Liver (tissue), 8 donors: ENCODE measurements at regions not wholly inside any gene's neighbourhood (a gene's known extent, or its start where the extent isn't known, plus 50 kb on each side); places are given as distances from the start of the nearest gene placed in this dataset.

Experiments used
- DNase-seq: peaks from one replicate; pipeline ENCODE4 v3.0.0-alpha.2; 2017; ENCODE audit warnings: low spot score
- H3K27ac ChIP-seq, 2 donors: one replicate each; pipeline ENCODE4 v1.7.0; 2013; ENCODE audit warnings: inconsistent platforms in 2 of 2, low read length in 2 of 2, control low read depth in 1 of 2, low read depth in 1 of 2, mild to moderate bottlenecking in 1 of 2
- H3K27me3 ChIP-seq, 4 donors: one replicate each; pipeline versions ENCODE4 v1.6.1 to v1.7.0; 2013; ENCODE audit warnings: low read length in 3 of 4, inconsistent platforms in 1 of 4, mild to moderate bottlenecking in 1 of 4, moderate library complexity in 1 of 4; ENCODE audit not compliant: control insufficient read depth in 4 of 4, insufficient read depth in 4 of 4
- H3K36me3 ChIP-seq, 4 donors: one replicate each; pipeline versions ENCODE4 v1.6.1 to v1.7.0; 2013; ENCODE audit warnings: low read length in 3 of 4, mild to moderate bottlenecking in 3 of 4, low read depth in 1 of 4, moderate library complexity in 1 of 4; ENCODE audit not compliant: control insufficient read depth in 4 of 4, insufficient read depth in 3 of 4
- H3K4me1 ChIP-seq, 4 donors: one replicate each; pipeline versions ENCODE4 v1.6.1 to v1.7.0; 2013; ENCODE audit warnings: low read length in 3 of 4, mild to moderate bottlenecking in 3 of 4, moderate library complexity in 1 of 4; ENCODE audit not compliant: control insufficient read depth in 4 of 4, insufficient read depth in 4 of 4
- H3K4me3 ChIP-seq, 3 donors: one replicate each; pipeline versions ENCODE4 v1.6.1 to v1.7.0; 2013; ENCODE audit warnings: low read length in 3 of 3, control low read depth in 1 of 3, low read depth in 1 of 3, mild to moderate bottlenecking in 1 of 3
- H3K9ac ChIP-seq, 2 donors: one replicate each; pipeline ENCODE4 v1.7.0; 2013; ENCODE audit warnings: low read length in 2 of 2, mild to moderate bottlenecking in 2 of 2, moderate library complexity in 2 of 2, control low read depth in 1 of 2, low read depth in 1 of 2
- H3K9me3 ChIP-seq, 4 donors: one replicate each; pipeline versions ENCODE4 v1.6.1 to v1.7.0; 2013; ENCODE audit warnings: low read length in 3 of 4; ENCODE audit not compliant: control insufficient read depth in 4 of 4
- CTCF ChIP-seq: fragments of 150-350 bp; IDR thresholded peaks from 2 replicates; pipeline ENCODE4 v1.5.1; 2017; ENCODE audit warnings: improper control_type of control experiment, low read depth, low read length; ENCODE audit not compliant: missing input control
- EGR1 ChIP-seq, 2 donors: IDR thresholded peaks; 2 replicates each; pipeline ENCODE4 v1.6.1; 2016 to 2018; ENCODE audit warnings: antibody characterized with exemption in 2 of 2, low read depth in 2 of 2
- FOXA1 ChIP-seq: IDR thresholded peaks from 2 replicates; pipeline ENCODE4 v1.6.1; 2016; ENCODE audit warnings: antibody characterized with exemption
- FOXA2 ChIP-seq: IDR thresholded peaks from 2 replicates; pipeline ENCODE4 v1.6.1; 2016; ENCODE audit warnings: antibody characterized with exemption
- GABPA ChIP-seq, 2 donors: IDR thresholded peaks in 1 of 2; conservative IDR thresholded peaks in 1 of 2; 2 replicates each; pipeline ENCODE4 v1.6.1; 2016; ENCODE audit warnings: antibody characterized with exemption in 2 of 2, mild to moderate bottlenecking in 1 of 2, moderate library complexity in 1 of 2
- HNF4A ChIP-seq, 2 donors: conservative IDR thresholded peaks; 2 replicates each; pipeline ENCODE4 v1.6.1; 2016; ENCODE audit warnings: antibody characterized with exemption in 2 of 2, mild to moderate bottlenecking in 2 of 2
- HNF4G ChIP-seq: IDR thresholded peaks from 2 replicates; pipeline ENCODE4 v1.6.1; 2016; ENCODE audit warnings: antibody characterized with exemption
- JUND ChIP-seq, 2 donors: IDR thresholded peaks; 2 replicates each; pipeline ENCODE4 v1.6.1; 2016; ENCODE audit warnings: antibody characterized with exemption in 2 of 2
- MAX ChIP-seq: IDR thresholded peaks from 2 replicates; pipeline ENCODE4 v1.6.1; 2016; ENCODE audit warnings: antibody characterized with exemption
- NR2F2 ChIP-seq: IDR thresholded peaks from 2 replicates; pipeline ENCODE4 v1.6.1; 2016; ENCODE audit warnings: antibody characterized with exemption
- RAD21 ChIP-seq, 2 donors: IDR thresholded peaks; 2 replicates each; pipeline ENCODE4 v1.6.1; 2016; ENCODE audit warnings: antibody characterized with exemption in 2 of 2, mild to moderate bottlenecking in 2 of 2
- RXRA ChIP-seq, 2 donors: IDR thresholded peaks; 2 replicates each; pipeline ENCODE4 v1.6.1; 2017 to 2018; ENCODE audit warnings: antibody characterized with exemption in 2 of 2, mild to moderate bottlenecking in 1 of 2
- SP1 ChIP-seq: IDR thresholded peaks from 2 replicates; pipeline ENCODE4 v1.6.1; 2018; ENCODE audit warnings: antibody characterized with exemption, mild to moderate bottlenecking
- TAF1 ChIP-seq: conservative IDR thresholded peaks from 2 replicates; pipeline ENCODE4 v1.6.1; 2016; ENCODE audit warnings: antibody characterized with exemption, mild to moderate bottlenecking
- ZBTB33 ChIP-seq: IDR thresholded peaks from 2 replicates; pipeline ENCODE4 v1.6.1; 2016; ENCODE audit warnings: antibody characterized with exemption
- WGBS: extraction: QIAGEN DNeasy Blood & Tissue Kit; methylation state at CpG from one replicate; pipeline ENCODE4 v1.1.7; 2013; 5-methylcytosine and 5-hydroxymethylcytosine counted together
- TF ChIP-seq, protein P1 (sequence below): IDR thresholded peaks from 2 replicates; pipeline ENCODE4 v1.6.1; 2016; ENCODE audit warnings: antibody characterized with exemption
- TF ChIP-seq, protein P2 (sequence below): IDR thresholded peaks from 2 replicates; pipeline ENCODE4 v1.6.1; 2016; ENCODE audit warnings: antibody characterized with exemption, mild to moderate bottlenecking
- donor health status: healthy.
- donor health status: healthy.
- donor health status: healthy.
- donor health status: healthy.
- donor health status: healthy.

DNA sequence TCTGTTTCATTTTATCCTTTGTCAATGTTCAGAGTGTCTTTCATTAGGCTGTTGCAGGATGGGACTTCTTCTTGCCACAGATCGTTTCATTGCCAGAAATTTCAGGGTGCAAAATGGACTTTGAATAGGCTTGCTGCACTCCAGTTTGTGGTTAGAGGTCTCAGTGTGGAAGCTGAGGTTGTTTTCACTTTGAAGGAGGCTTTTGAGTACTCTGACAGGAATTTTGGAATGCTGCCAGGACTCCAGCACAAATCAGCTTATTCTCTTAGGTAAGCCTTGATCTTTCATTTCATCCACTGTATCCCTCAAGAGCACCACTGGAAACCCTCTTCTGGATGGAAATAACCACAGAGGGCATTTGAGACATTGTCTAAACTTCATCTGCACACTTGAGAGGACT, 715.1 kb upstream of the TSPY4 start (continued):
- TF ChIP-seq ZBTB33 (no peak), JUND (IDR thresholded peaks at IDR 0.05) (no peak), GABPA (IDR thresholded peaks at IDR 0.05 in 1 of 2, conservative IDR thresholded peaks at IDR 0.05 in 1 of 2) (no peak), HNF4G (no peak)

GRCh38 chrY:8622856-8623255, 714.4 kb upstream of the TSPY4 start:
- no peak overlapping the region for H3K9ac ChIP-seq
- no peaks in the 10 kb centered on the region for H3K36me3 ChIP-seq
- H3K9me3 ChIP-seq, result no peaks in the 10 kb centered on the region
- H3K27me3 ChIP-seq, result no peaks in the 10 kb centered on the region
- no peak overlapping the region for H3K27ac ChIP-seq
- WGBS, result 78% methylated on average over 7 of the region's 7 CpGs
- no peaks in the 10 kb centered on the region for H3K4me1 ChIP-seq
- TF ChIP-seq SP1 (no peak), ZBTB33 (no peak), RXRA (IDR thresholded peaks at IDR 0.05) (no peak), JUND (IDR thresholded peaks at IDR 0.05) (no peak), MAX (no peak), HNF4A (conservative IDR thresholded peaks at IDR 0.05) (no peak), TAF1 (no peak), EGR1 (IDR thresholded peaks at IDR 0.05; ENCODE audit: low read depth in 2 of 2) (no peak), HNF4G (no peak), CTCF (no peak), RAD21 (IDR thresholded peaks at IDR 0.05) (no peak), NR2F2 (no peak), FOXA1 (no peak), FOXA2 (no peak), GABPA (IDR thresholded peaks at IDR 0.05 in 1 of 2, conservative IDR thresholded peaks at IDR 0.05 in 1 of 2) (no peak)
- TF ChIP-seq, protein P1, sequence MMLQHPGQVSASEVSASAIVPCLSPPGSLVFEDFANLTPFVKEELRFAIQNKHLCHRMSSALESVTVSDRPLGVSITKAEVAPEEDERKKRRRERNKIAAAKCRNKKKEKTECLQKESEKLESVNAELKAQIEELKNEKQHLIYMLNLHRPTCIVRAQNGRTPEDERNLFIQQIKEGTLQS, result no peak
- TF ChIP-seq, protein P2, sequence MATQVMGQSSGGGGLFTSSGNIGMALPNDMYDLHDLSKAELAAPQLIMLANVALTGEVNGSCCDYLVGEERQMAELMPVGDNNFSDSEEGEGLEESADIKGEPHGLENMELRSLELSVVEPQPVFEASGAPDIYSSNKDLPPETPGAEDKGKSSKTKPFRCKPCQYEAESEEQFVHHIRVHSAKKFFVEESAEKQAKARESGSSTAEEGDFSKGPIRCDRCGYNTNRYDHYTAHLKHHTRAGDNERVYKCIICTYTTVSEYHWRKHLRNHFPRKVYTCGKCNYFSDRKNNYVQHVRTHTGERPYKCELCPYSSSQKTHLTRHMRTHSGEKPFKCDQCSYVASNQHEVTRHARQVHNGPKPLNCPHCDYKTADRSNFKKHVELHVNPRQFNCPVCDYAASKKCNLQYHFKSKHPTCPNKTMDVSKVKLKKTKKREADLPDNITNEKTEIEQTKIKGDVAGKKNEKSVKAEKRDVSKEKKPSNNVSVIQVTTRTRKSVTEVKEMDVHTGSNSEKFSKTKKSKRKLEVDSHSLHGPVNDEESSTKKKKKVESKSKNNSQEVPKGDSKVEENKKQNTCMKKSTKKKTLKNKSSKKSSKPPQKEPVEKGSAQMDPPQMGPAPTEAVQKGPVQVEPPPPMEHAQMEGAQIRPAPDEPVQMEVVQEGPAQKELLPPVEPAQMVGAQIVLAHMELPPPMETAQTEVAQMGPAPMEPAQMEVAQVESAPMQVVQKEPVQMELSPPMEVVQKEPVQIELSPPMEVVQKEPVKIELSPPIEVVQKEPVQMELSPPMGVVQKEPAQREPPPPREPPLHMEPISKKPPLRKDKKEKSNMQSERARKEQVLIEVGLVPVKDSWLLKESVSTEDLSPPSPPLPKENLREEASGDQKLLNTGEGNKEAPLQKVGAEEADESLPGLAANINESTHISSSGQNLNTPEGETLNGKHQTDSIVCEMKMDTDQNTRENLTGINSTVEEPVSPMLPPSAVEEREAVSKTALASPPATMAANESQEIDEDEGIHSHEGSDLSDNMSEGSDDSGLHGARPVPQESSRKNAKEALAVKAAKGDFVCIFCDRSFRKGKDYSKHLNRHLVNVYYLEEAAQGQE, result no peak
- no peak overlapping the region for H3K4me3 ChIP-seq
- DNase-seq, result no peak
